ENCODE measurements at regions not wholly inside any gene's neighbourhood (a gene's known extent, or its start where the extent isn't known, plus 50 kb on each side); places are given as distances from the start of the nearest gene placed in this dataset.

DNA sequence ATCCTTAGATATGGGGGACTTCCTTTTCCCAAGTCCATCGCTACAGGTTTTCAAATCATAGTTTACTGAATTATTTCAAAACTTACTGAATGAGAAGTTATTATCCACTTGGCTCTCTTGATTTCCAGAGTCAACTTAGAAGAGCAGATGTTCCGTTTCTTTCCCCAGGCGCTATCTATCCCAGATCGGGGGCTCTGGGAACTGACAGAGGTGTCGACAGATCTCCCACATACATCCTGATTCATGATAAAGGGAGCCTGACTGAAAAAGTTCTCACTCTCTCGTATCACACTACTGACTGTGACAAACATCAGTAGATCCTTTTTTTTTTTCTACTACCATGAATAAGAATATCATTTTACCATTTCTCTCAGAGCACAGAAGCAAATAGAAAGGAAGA is 654.8 kb downstream of the RNF144B start:
- TF ChIP-seq, protein P1, sequence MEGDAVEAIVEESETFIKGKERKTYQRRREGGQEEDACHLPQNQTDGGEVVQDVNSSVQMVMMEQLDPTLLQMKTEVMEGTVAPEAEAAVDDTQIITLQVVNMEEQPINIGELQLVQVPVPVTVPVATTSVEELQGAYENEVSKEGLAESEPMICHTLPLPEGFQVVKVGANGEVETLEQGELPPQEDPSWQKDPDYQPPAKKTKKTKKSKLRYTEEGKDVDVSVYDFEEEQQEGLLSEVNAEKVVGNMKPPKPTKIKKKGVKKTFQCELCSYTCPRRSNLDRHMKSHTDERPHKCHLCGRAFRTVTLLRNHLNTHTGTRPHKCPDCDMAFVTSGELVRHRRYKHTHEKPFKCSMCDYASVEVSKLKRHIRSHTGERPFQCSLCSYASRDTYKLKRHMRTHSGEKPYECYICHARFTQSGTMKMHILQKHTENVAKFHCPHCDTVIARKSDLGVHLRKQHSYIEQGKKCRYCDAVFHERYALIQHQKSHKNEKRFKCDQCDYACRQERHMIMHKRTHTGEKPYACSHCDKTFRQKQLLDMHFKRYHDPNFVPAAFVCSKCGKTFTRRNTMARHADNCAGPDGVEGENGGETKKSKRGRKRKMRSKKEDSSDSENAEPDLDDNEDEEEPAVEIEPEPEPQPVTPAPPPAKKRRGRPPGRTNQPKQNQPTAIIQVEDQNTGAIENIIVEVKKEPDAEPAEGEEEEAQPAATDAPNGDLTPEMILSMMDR (IDR thresholded peaks at IDR 0.05; ENCODE audit: extremely low read depth, missing control alignments): no peak
- DNase-seq (ENCODE audit: low spot score): no peak

DNA sequence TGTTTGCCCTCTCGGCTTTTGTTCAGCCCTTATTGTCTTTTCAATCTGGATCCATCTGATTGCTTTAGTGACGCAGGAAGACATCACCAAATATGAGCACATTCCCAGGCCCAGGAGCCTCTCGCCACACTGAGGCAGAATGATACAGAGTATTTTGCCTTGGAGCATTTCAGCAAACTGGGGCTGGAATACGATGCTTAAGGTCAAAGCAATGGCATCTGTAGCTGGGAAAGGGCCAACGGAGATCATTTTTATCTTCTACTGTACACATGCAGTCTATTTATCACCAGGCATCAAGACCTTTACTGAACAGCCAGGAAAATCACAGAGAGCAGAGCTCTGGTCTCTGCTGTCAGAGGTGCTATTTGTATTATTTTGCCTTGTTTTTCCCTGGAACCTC is 655.3 kb downstream of the RNF144B start:
- TF ChIP-seq, protein P1 (IDR thresholded peaks at IDR 0.05; ENCODE audit: extremely low read depth, missing control alignments): no peak
- no peak for DNase-seq (ENCODE audit: low spot score)

DNA sequence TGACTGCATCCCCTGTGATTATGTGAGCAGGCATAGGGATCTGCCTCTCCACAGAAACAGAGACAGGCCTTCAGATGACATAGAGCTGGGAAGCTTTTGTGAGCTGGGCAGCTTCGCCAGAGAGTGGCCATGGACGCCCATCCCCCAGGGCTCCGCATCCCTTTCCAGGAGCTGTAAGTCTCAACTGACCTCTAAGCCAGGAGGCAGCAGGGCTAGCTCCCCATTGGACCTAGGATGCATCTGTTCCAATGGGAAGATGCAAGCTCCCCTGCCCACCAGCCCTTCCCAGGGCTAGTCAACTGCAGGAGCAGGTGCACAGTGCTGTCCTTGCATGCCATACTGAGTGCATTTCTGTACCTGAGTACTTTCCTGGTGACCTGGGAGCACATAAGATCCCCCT is 663.6 kb downstream of the RNF144B start:
- TF ChIP-seq, protein P1 (IDR thresholded peaks at IDR 0.05; ENCODE audit: extremely low read depth, missing control alignments): no peak
- DNase-seq (ENCODE audit: low spot score): no peak

DNA sequence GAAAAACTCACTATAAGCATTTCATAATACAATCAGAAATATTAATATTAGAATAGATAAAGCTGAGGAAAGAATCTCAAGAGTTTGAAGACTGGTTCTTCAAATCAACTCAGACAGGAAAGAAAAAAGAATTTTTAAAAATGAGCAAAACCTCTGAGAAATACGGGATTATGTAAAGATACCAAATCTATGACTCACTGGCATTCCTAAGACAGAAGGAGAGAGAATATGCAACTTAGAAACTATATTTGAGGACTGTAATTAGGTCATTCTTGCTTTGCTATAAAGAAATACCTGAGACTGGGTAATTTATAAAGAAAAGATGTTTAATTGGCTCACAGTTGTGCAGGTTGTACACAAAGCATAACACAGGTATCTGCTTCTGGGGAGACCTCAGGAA is 665.1 kb downstream of the RNF144B start:
- TF ChIP-seq, protein P1 (IDR thresholded peaks at IDR 0.05; ENCODE audit: extremely low read depth, missing control alignments): no peak
- no peak for DNase-seq (ENCODE audit: low spot score)

DNA sequence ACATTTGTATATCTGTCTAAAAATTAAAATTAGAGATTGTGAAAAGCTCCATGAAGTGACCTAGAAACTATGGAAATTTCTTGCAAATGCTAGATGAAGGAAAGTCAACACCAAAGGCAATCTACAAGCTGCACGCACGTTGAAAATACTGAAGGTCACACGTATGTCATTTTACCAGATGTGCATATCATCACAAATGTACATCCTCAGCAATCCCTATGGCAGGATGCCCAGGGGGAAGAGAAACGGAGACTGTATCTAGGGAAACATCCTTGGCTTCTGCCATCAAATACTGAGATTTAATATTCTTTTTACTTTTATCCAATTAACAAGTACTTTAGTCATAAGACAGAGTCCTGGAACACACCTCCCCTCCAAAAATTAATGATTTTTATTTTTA is 672.0 kb downstream of the RNF144B start:
- DNase-seq (ENCODE audit: low spot score): no peak
- TF ChIP-seq, protein P1 (IDR thresholded peaks at IDR 0.05; ENCODE audit: extremely low read depth, missing control alignments): no peak

DNA sequence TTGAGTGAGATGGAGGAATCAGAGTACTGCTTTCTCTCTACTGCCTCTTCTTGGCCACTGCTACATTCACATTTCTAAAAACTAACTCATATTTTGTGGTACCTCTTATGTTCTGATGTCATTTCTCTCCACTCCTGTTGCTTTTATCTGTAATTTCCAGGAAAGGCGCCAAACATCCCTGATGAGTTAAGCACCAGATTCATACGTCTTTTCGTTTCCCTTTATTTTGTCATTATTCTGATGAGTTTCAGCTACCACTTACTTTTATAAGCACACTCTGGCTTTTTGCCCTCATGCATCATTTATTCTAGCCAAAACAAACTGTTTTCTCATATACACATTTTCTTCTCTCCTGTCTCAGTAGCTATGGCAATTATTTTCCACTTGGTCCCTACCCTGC is 680.0 kb downstream of the RNF144B start:
- no peak for DNase-seq (ENCODE audit: low spot score)
- TF ChIP-seq, protein P1 (IDR thresholded peaks at IDR 0.05; ENCODE audit: extremely low read depth, missing control alignments): no peak

DNA sequence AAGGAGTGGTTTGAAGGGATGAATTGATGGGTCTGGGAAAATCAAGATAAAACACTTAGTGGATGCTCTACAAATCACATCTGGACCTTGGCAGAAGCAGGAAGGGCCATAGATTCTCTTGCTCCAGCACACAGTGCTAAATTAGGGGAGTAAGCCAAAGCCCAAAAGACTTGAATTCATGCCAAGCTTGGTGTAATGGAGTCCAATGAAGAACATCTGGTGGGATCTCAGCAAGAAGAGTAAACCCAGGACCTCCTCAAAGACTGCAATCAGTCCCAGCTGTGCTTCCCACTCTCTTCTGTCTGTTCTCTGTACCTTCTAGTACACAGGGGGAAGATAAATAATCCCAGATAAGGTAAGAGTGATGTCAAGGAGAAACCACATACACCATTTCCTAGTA is 683.4 kb downstream of the RNF144B start:
- TF ChIP-seq, protein P1 (IDR thresholded peaks at IDR 0.05; ENCODE audit: extremely low read depth, missing control alignments): no peak
- no peak for DNase-seq (ENCODE audit: low spot score)

All from GM20000 (cell line).